ENCODE measurements at regions not wholly inside any gene's neighbourhood (a gene's known extent, or its start where the extent isn't known, plus 50 kb on each side); places are given as distances from the start of the nearest gene placed in this dataset.

DNA sequence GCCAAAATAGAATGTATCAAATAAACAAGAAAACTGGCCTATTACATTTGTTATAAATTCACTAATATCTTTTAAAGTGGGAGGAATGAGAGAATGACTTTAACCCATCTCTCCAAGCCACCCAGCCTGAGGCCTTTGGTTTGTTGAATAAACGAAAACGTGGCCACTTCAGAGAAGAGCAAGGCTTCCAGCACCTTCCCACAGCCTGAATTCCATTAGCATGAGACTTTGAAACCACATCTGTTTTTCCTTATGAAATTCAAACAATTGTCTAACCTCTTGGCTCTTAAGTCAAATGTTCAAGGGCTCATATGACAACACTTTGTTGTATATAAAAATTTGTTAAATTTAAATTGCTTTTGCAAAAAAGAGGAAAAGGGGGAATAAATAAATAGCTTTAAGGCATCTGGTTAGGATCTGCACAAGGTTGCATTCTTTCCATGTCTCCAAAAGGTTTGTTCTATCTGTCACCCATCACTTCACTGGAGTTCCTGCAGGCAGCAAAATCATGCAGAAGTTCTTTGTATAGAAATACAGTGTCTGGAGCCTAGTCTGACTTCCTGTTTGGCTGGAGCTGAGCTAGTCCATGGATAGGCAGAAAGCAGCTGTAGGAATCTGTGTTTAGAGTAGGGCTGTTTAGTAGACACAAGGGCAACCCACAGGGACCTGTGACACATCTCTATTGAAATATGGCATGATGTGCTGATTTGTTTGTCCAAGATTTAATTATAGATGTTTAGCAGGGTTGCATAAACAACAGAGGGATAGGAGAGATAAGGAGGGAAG is 502.3 kb downstream of the KCTD12 start:
- H3K4me1 ChIP-seq (ENCODE audit: control insufficient read depth, insufficient read depth, low read length, poor library complexity, severe bottlenecking), result no peaks in the 10 kb centered on the region
- no peaks in the 10 kb centered on the region for H3K36me3 ChIP-seq (ENCODE audit: control insufficient read depth, insufficient read depth, low read length)
- H3K9me3 ChIP-seq (ENCODE audit: control insufficient read depth in 2 of 2, low read length in 2 of 2), result no peaks in the 10 kb centered on the region
- H3K27me3 ChIP-seq (ENCODE audit: control insufficient read depth, insufficient read depth, low read length), result no peaks in the 10 kb centered on the region
- H3K4me3 Mint-ChIP-seq, result no peak overlapping the region
- no peak overlapping the region for H3K27ac ChIP-seq (ENCODE audit: insufficient read depth, low read length, poor library complexity, severe bottlenecking)
- no peaks in the 10 kb centered on the region for H3K36me3 Mint-ChIP-seq
- H3K27me3 Mint-ChIP-seq, result no peaks in the 10 kb centered on the region
- no peaks in the 10 kb centered on the region for H3K4me1 Mint-ChIP-seq
- peaks cover 0 to 4% (median 0%) of the 10 kb centered on the region in 7 donors for H3K9me3 Mint-ChIP-seq
- DNase-seq, result no peak
- no peak overlapping the region for H3K27ac Mint-ChIP-seq
- no peak overlapping the region for H3K4me3 ChIP-seq (ENCODE audit: low read depth, low read length)
- no peak for ATAC-seq (ENCODE audit: low read depth in 2 of 2)

DNA sequence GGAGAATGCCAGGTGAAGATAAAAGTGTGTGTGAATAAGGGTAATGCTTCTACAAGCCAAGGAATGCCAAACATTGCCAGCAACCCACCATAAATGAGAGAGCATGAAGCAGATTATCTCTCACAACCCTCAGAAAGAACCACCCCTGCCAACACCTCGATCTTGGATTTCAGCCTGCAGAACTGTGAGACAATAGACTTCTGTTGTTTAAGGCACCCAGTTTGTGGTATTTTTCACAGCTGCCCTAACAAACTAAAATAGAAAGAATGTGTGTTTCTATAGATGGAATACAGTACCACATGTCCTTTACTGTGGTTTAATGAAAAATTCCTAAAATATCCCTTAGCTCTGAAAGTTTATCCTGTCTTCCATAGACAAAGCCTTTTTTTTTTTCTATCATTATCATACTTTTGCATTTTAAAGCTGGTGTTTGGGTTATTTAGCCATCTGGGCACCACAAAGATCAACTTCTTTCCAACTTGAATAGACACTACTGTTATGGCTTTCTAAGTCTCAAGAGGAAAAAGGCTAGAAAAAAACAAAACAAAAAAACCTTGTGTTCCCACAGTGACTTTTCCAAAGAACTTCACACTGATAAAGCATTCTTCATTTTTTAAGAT is 505.6 kb downstream of the KCTD12 start:
- Mint-ChIP-seq H3K4me1 (no peaks in the 10 kb centered on the region), H3K9me3 (peaks cover 0 to 4% (median 0%) of the 10 kb centered on the region in 7 donors), H3K4me3 (no peak overlapping the region), H3K27me3 (no peaks in the 10 kb centered on the region), H3K27ac (no peak overlapping the region), H3K36me3 (no peaks in the 10 kb centered on the region)
- Histone ChIP-seq H3K4me1 (ENCODE audit: control insufficient read depth, insufficient read depth, low read length, poor library complexity, severe bottlenecking) (no peaks in the 10 kb centered on the region), H3K27me3 (ENCODE audit: control insufficient read depth, insufficient read depth, low read length) (no peaks in the 10 kb centered on the region), H3K9me3 (ENCODE audit: control insufficient read depth in 2 of 2, low read length in 2 of 2) (no peaks in the 10 kb centered on the region), H3K4me3 (ENCODE audit: low read depth, low read length) (no peak overlapping the region), H3K36me3 (ENCODE audit: control insufficient read depth, insufficient read depth, low read length) (no peaks in the 10 kb centered on the region), H3K27ac (ENCODE audit: insufficient read depth, low read length, poor library complexity, severe bottlenecking) (no peak overlapping the region)
- no peak for ATAC-seq (ENCODE audit: low read depth in 2 of 2)
- DNase-seq, result no peak

DNA sequence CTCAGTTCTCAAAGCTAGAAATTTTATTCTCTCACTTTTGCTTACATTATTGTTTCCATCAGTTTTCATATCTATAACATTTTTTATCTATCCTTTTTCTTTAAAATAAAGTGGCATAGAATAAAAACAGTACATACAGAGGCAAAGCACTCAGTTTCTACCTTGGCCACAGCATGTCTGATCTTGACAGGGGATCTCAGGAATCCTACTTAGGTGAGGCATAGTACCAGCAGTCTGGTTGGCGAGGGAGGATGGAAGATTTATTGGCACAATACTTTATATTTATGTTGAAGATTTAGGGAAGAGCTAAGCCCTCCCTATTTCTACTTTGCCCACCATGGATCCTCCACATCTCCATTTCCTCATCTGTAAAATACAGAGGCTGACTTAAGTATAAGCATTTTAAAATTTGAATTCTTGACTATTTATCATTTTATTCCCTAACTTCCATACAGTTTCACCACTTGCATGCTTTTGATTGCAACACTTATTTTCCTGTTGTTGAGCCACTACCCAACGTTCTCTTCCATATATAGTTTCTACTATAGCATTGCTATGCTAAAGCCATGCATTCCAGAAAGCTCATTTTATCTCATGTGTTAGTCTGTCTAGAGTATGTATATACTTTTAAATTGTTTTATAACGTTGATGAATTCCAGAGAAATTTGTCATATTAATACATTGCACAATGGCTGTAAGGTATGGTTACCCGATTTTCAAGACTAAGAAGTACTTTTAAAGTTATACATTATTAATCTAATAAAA is 506.7 kb downstream of the KCTD12 start:
- H3K9me3 Mint-ChIP-seq, result peaks cover 0 to 4% (median 0%) of the 10 kb centered on the region in 7 donors
- H3K36me3 ChIP-seq (ENCODE audit: control insufficient read depth, insufficient read depth, low read length), result no peaks in the 10 kb centered on the region
- H3K4me3 Mint-ChIP-seq, result no peak overlapping the region
- H3K4me1 Mint-ChIP-seq, result no peaks in the 10 kb centered on the region
- H3K27ac ChIP-seq (ENCODE audit: insufficient read depth, low read length, poor library complexity, severe bottlenecking), result no peak overlapping the region
- H3K27ac Mint-ChIP-seq, result no peak overlapping the region
- no peak overlapping the region for H3K4me3 ChIP-seq (ENCODE audit: low read depth, low read length)
- DNase-seq, result no peak
- no peak for ATAC-seq (ENCODE audit: low read depth in 2 of 2)
- H3K27me3 ChIP-seq (ENCODE audit: control insufficient read depth, insufficient read depth, low read length), result no peaks in the 10 kb centered on the region
- no peaks in the 10 kb centered on the region for H3K4me1 ChIP-seq (ENCODE audit: control insufficient read depth, insufficient read depth, low read length, poor library complexity, severe bottlenecking)
- H3K27me3 Mint-ChIP-seq, result no peaks in the 10 kb centered on the region
- no peaks in the 10 kb centered on the region for H3K36me3 Mint-ChIP-seq
- H3K9me3 ChIP-seq (ENCODE audit: control insufficient read depth in 2 of 2, low read length in 2 of 2), result no peaks in the 10 kb centered on the region

DNA sequence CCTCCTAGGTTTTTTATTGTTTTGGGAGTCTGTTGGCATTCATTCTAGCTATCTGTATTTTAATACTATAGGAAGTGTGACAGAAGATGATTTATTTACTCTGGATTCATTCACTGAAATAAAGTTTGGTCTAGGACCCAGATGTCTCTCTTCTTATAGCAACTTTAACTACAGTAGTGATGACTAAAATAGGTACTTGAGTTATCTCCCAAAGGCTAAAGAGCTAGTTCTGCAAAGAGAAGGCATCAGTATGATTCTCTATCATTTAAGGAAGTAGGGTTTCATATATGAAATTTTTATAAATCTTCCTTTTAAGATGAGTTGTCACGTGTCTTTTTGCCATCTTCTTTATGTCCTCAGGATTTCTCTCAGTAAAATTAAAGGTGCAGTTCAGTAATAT is 507.4 kb downstream of the KCTD12 start:
- Mint-ChIP-seq H3K4me3 (no peak overlapping the region), H3K27ac (no peak overlapping the region), H3K36me3 (no peaks in the 10 kb centered on the region), H3K4me1 (no peaks in the 10 kb centered on the region), H3K27me3 (no peaks in the 10 kb centered on the region), H3K9me3 (peaks cover 0 to 4% (median 0%) of the 10 kb centered on the region in 7 donors)
- no peaks in the 10 kb centered on the region for H3K4me1 ChIP-seq (ENCODE audit: control insufficient read depth, insufficient read depth, low read length, poor library complexity, severe bottlenecking)
- no peak overlapping the region for H3K4me3 ChIP-seq (ENCODE audit: low read depth, low read length)
- no peak overlapping the region for H3K27ac ChIP-seq (ENCODE audit: insufficient read depth, low read length, poor library complexity, severe bottlenecking)
- DNase-seq, result no peak
- no peak for ATAC-seq (ENCODE audit: low read depth in 2 of 2)
- H3K9me3 ChIP-seq (ENCODE audit: control insufficient read depth in 2 of 2, low read length in 2 of 2), result no peaks in the 10 kb centered on the region
- no peaks in the 10 kb centered on the region for H3K27me3 ChIP-seq (ENCODE audit: control insufficient read depth, insufficient read depth, low read length)
- no peaks in the 10 kb centered on the region for H3K36me3 ChIP-seq (ENCODE audit: control insufficient read depth, insufficient read depth, low read length)

DNA sequence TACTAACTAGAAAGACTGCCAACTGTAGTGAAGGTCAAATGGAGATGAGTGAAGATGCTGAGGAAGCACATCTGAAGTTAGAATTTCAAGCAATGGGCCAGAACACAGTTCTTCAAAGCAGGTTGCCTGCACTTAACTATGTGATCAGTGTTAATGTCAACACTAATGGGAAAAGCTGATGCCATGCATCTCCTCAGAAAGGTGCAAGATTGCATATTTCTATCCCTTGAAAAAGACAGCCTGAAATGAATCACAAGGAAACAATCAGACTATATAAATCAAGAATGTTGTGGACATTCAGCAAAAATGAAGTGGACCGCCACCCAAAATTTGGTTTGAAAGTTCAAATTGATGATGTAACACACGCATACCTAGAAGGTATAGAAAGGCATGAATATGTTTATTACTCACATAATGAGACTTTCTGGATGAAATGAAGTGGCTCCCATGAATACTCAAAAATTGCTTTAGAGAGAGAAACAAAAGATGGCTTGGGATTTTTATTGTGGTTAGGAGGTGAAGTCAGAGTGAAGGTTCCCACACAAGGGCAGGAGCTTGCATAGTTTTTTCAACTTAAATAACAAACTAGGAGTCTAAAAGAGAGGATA is 522.4 kb downstream of the KCTD12 start:
- H3K4me3 ChIP-seq (ENCODE audit: low read depth, low read length), result no peak overlapping the region
- H3K9me3 Mint-ChIP-seq, result peaks cover 0 to 2% (median 0%) of the 10 kb centered on the region in 7 donors

DNA sequence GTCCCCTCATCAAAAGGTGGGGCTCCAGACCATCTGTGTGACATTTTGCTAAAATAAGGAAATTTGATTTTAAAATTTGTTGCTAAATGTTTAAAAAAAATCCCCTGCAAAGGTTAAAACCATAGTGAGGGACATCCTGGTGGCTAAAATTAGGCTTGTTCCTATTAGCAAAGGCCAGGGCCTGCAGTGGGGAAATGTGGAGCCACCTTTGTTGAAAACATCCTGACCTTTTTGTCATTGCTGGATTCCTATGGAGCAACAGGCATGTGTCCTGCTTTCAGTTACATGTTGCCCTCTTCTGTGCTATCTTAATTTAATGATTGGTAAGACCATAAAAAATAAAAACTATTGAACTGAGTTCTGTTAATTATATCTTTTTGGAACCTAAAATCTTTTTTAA is 524.3 kb downstream of the KCTD12 start:
- no peaks in the 10 kb centered on the region for H3K27me3 ChIP-seq (ENCODE audit: control insufficient read depth, insufficient read depth, low read length)
- no peaks in the 10 kb centered on the region for H3K9me3 ChIP-seq (ENCODE audit: control insufficient read depth in 2 of 2, low read length in 2 of 2)
- Mint-ChIP-seq H3K9me3 (peaks cover 0 to 2% (median 0%) of the 10 kb centered on the region in 7 donors), H3K27ac (no peak overlapping the region), H3K4me3 (no peak overlapping the region), H3K36me3 (no peaks in the 10 kb centered on the region), H3K27me3 (peaks cover 4% of the 10 kb centered on the region), H3K4me1 (no peaks in the 10 kb centered on the region)
- H3K27ac ChIP-seq (ENCODE audit: insufficient read depth, low read length, poor library complexity, severe bottlenecking), result no peak overlapping the region
- DNase-seq (no peak), ATAC-seq (ENCODE audit: low read depth in 2 of 2) (no peak)
- H3K4me1 ChIP-seq (ENCODE audit: control insufficient read depth, insufficient read depth, low read length, poor library complexity, severe bottlenecking), result no peaks in the 10 kb centered on the region
- H3K4me3 ChIP-seq (ENCODE audit: low read depth, low read length), result no peak overlapping the region
- H3K36me3 ChIP-seq (ENCODE audit: control insufficient read depth, insufficient read depth, low read length), result no peaks in the 10 kb centered on the region

More for the DNA sequence above, 522.4 kb downstream of the KCTD12 start:
- no peak for ATAC-seq (ENCODE audit: low read depth in 2 of 2)
- no peaks in the 10 kb centered on the region for H3K27me3 ChIP-seq (ENCODE audit: control insufficient read depth, insufficient read depth, low read length)
- Mint-ChIP-seq H3K36me3 (no peaks in the 10 kb centered on the region), H3K27me3 (peaks cover 4% of the 10 kb centered on the region), H3K4me1 (no peaks in the 10 kb centered on the region), H3K4me3 (no peak overlapping the region), H3K27ac (no peak overlapping the region)
- H3K36me3 ChIP-seq (ENCODE audit: control insufficient read depth, insufficient read depth, low read length), result no peaks in the 10 kb centered on the region
- no peaks in the 10 kb centered on the region for H3K9me3 ChIP-seq (ENCODE audit: control insufficient read depth in 2 of 2, low read length in 2 of 2)
- no peaks in the 10 kb centered on the region for H3K4me1 ChIP-seq (ENCODE audit: control insufficient read depth, insufficient read depth, low read length, poor library complexity, severe bottlenecking)
- DNase-seq, result no peak
- H3K27ac ChIP-seq (ENCODE audit: insufficient read depth, low read length, poor library complexity, severe bottlenecking), result no peak overlapping the region

DNA sequence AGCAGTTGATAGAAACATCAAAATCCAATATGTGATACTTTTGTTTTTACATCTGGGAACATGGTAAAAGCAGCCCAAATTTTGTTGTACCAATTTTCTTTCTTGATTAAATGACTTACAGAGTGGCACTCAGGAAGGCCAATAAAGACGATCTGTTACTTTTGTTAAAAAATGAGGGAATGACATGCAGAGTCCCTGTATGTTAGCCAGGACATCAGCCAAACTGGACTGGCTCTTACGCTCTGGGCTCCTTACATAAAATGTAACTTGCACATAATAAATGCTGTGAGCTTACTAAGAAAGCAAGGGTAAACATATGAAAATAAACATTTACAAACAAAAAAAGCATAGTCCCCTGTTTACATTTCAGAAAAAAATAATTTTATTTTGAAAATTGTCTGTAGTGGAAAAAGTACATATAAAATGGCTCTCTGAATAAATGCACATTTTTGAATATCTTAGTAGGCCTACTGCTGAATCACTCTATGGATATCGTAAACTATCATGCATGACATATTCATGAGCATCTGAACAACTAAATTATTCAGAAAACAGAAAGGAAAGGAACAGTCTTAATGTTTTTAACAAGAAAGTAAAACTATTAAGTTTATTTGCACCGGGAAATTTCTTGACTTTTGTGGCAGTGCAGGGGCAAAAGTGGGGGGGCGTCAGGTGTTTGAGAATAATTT is 534.5 kb downstream of the KCTD12 start:
- Histone ChIP-seq H3K27ac (ENCODE audit: insufficient read depth, low read length, poor library complexity, severe bottlenecking) (no peak overlapping the region), H3K36me3 (ENCODE audit: control insufficient read depth, insufficient read depth, low read length) (no peaks in the 10 kb centered on the region), H3K27me3 (ENCODE audit: control insufficient read depth, insufficient read depth, low read length) (no peaks in the 10 kb centered on the region), H3K9me3 (ENCODE audit: control insufficient read depth in 2 of 2, low read length in 2 of 2) (no peaks in the 10 kb centered on the region), H3K4me3 (ENCODE audit: low read depth, low read length) (no peak overlapping the region), H3K4me1 (ENCODE audit: control insufficient read depth, insufficient read depth, low read length, poor library complexity, severe bottlenecking) (no peaks in the 10 kb centered on the region)
- ATAC-seq (ENCODE audit: low read depth in 2 of 2), result no peak
- Mint-ChIP-seq H3K36me3 (no peaks in the 10 kb centered on the region), H3K9me3 (peaks cover 0 to 4% (median 0%) of the 10 kb centered on the region in 7 donors), H3K27ac (no peak overlapping the region), H3K27me3 (no peaks in the 10 kb centered on the region), H3K4me1 (no peaks in the 10 kb centered on the region), H3K4me3 (no peak overlapping the region)
- no peak for DNase-seq
